GM19452 (cell line): ENCODE measurements at regions not wholly inside any gene's neighbourhood (a gene's known extent, or its start where the extent isn't known, plus 50 kb on each side); places are given as distances from the start of the nearest gene placed in this dataset.

Experiments used
- ATAC-seq: cut with Tn5 transposase; IDR thresholded peaks from one replicate; pipeline ENCODE4 v1.9.1; 2021; ENCODE audit not compliant: unreplicated experiment

GRCh38 chr19:28983430-28983829 lies 229.5 kb downstream of the UQCRFS1 start:
- no peak for ATAC-seq

- ATAC-seq: no peak
These were observed 231.0 kb downstream of the UQCRFS1 start for GRCh38 chr19:28981994-28982393.

- ATAC-seq: no peak
These were observed 231.4 kb downstream of the UQCRFS1 start for GRCh38 chr19:28981518-28981917.

- ATAC-seq: no peak
These were observed 232.6 kb downstream of the UQCRFS1 start for GRCh38 chr19:28980236-28980868.

GRCh38 chr19:28977826-28978225 lies 235.1 kb downstream of the UQCRFS1 start:
- ATAC-seq: no peak

- ATAC-seq: no peak
These were observed 240.7 kb downstream of the UQCRFS1 start for GRCh38 chr19:28972058-28972852.

- no peak for ATAC-seq
These were observed 241.4 kb downstream of the UQCRFS1 start for GRCh38 chr19:28971513-28971912.

- ATAC-seq: no peak
These were observed 241.9 kb downstream of the UQCRFS1 start for GRCh38 chr19:28971049-28971448.

- ATAC-seq: no peak
These were observed 244.2 kb downstream of the UQCRFS1 start for GRCh38 chr19:28968721-28969120.

GRCh38 chr19:28966737-28967399 lies 246.1 kb downstream of the UQCRFS1 start:
- no peak for ATAC-seq

- ATAC-seq: no peak
These were observed 248.5 kb downstream of the UQCRFS1 start for GRCh38 chr19:28964500-28964899.

- no peak for ATAC-seq
These were observed 249.3 kb downstream of the UQCRFS1 start for GRCh38 chr19:28963486-28964250.

GRCh38 chr19:28961772-28962500 lies 251.0 kb downstream of the UQCRFS1 start:
- ATAC-seq: no peak

GRCh38 chr19:28960986-28961705 lies 251.8 kb downstream of the UQCRFS1 start:
- ATAC-seq: no peak

GRCh38 chr19:28960586-28960985 lies 252.4 kb downstream of the UQCRFS1 start:
- ATAC-seq: no peak

GRCh38 chr19:28956961-28957360 lies 256.0 kb downstream of the UQCRFS1 start:
- no peak for ATAC-seq

- no peak for ATAC-seq
These were observed 256.5 kb downstream of the UQCRFS1 start for GRCh38 chr19:28956421-28956820.

GRCh38 chr19:28949535-28949934 lies 263.4 kb downstream of the UQCRFS1 start:
- ATAC-seq: no peak

- ATAC-seq: no peak
These were observed 263.9 kb downstream of the UQCRFS1 start for GRCh38 chr19:28949027-28949426.

GRCh38 chr19:28948566-28948965 lies 264.4 kb downstream of the UQCRFS1 start:
- no peak for ATAC-seq
